C4-2B (cell line): ENCODE measurements at regions not wholly inside any gene's neighbourhood (a gene's known extent, or its start where the extent isn't known, plus 50 kb on each side); places are given as distances from the start of the nearest gene placed in this dataset.

ENCODE experiments used
- H3K27ac ChIP-seq: fragments of 450-650 bp; 2 replicates; pipeline ENCODE4 v1.5.1; 2017
- CTCF ChIP-seq: fragments of 450-650 bp; conservative IDR thresholded peaks from 2 replicates; pipeline ENCODE4 v1.5.1; 2017; ENCODE audit warnings: mild to moderate bottlenecking
- ZFX ChIP-seq: fragments of 450-650 bp; IDR thresholded peaks from 2 replicates; pipeline ENCODE4 v1.6.1; 2017

- TF ChIP-seq ZFX = no peak
- no peak for TF ChIP-seq CTCF
- no peak overlapping the region for H3K27ac ChIP-seq
These were observed 620.1 kb upstream of the KIRREL3 start for GRCh38 chr11:127620671-127621070.

- no peak overlapping the region for H3K27ac ChIP-seq
- no peak for TF ChIP-seq CTCF
- no peak for TF ChIP-seq ZFX
These were observed 619.4 kb upstream of the KIRREL3 start for GRCh38 chr11:127619946-127620345.

- no peak overlapping the region for H3K27ac ChIP-seq
- TF ChIP-seq CTCF = no peak
- TF ChIP-seq ZFX = no peak
These were observed 618.2 kb upstream of the KIRREL3 start for GRCh38 chr11:127618721-127619120.

GRCh38 chr11:127616158-127616557, 615.6 kb upstream of the KIRREL3 start:
- TF ChIP-seq ZFX (no peak), CTCF (no peak)
- H3K27ac ChIP-seq = no peak overlapping the region

- H3K27ac ChIP-seq = no peak overlapping the region
- TF ChIP-seq CTCF (no peak), ZFX (no peak)
These were observed 612.0 kb upstream of the KIRREL3 start for GRCh38 chr11:127612607-127613006.

GRCh38 chr11:127609025-127609773, 608.6 kb upstream of the KIRREL3 start:
- no peak overlapping the region for H3K27ac ChIP-seq
- no peak; the same call in 1 of the 2 replicates for TF ChIP-seq CTCF
- no peak for TF ChIP-seq ZFX

GRCh38 chr11:127607487-127608085, 607.0 kb upstream of the KIRREL3 start:
- TF ChIP-seq CTCF (no peak), ZFX (no peak)
- no peak overlapping the region for H3K27ac ChIP-seq
